Heart left ventricle (tissue), 13 donors: ENCODE measurements at regions not wholly inside any gene's neighbourhood (a gene's known extent, or its start where the extent isn't known, plus 50 kb on each side); places are given as distances from the start of the nearest gene placed in this dataset.

Experiments
- CTCF ChIP-seq, 12 donors: fragments of 200-600 bp; sonication (generic) in 4 of 12; IDR thresholded peaks; one replicate each; pipeline versions ENCODE4 v1.5.0 to v1.8.0; 2018 to 2022; ENCODE audit warnings: antibody characterized with exemption in 12 of 12, mild to moderate bottlenecking in 5 of 12
- POLR2A ChIP-seq, 2 donors: fragments of 450-650 bp; IDR thresholded peaks; one replicate each; pipeline ENCODE4 v1.6.1; 2017; ENCODE audit warnings: antibody characterized with exemption in 2 of 2, mild to moderate bottlenecking in 2 of 2, moderate library complexity in 2 of 2
- donor health status: ischemic (EF 13 %, LVEDD 7.1; RV severe dilation, severe dysfunction).
- donor health status: DM: no; HTN: yes; CAD: no.
- donor health status: DM: no; HTN: no; CAD: no.
- donor health status: ischemic (EF 25% LVEDD 6.9; RV normal size, moderate dysfunction).
- donor health status: ischemic (EF 25% LVEDD 5.7; RV mildly dilated, moderate dysfunction).
- donor health status: ischemic (EF 35%, LVEDD 5.7; RV mildly dilated, moderate dysfunction).
- donor health status: nonischemic (EF 11% LVEDD 7.7; RV severe dilation, severe dysfunction).
- donor health status: DM: yes; HTN: yes; CAD: no.
- donor health status: PGD.
- donor health status: ischemic (EF 29% LVEDD 5.4; RV normal size, mild dysfunction).
- donor health status: nonischemic (EF 23%, LVEDD 6.1; RV moderate dilation, normal function).

- TF ChIP-seq CTCF (IDR thresholded peaks at IDR 0.05) = no peak
- TF ChIP-seq POLR2A (IDR thresholded peaks at IDR 0.05) = no peak
Observed at GRCh38 chrX:108875548-108875947, 139.2 kb upstream of the IRS4 start.
